GM23248 (cell line): ENCODE measurements at regions not wholly inside any gene's neighbourhood (a gene's known extent, or its start where the extent isn't known, plus 50 kb on each side); places are given as distances from the start of the nearest gene placed in this dataset.

Experiments used
- EZH2 ChIP-seq: fragments of 200-600 bp; sonication (generic); IDR thresholded peaks from 2 replicates; pipeline ENCODE4 v1.6.1; 2018; ENCODE audit warnings: antibody characterized with exemption, mild to moderate bottlenecking; ENCODE audit not compliant: insufficient read depth, poor library complexity, severe bottlenecking
- EZH2phosphoT487 ChIP-seq: fragments of 200-600 bp; sonication (generic); IDR thresholded peaks from 2 replicates; pipeline ENCODE4 v1.6.1; 2018; ENCODE audit warnings: antibody characterized with exemption, moderate library complexity, mild to moderate bottlenecking, low read depth; ENCODE audit not compliant: insufficient read depth

DNA sequence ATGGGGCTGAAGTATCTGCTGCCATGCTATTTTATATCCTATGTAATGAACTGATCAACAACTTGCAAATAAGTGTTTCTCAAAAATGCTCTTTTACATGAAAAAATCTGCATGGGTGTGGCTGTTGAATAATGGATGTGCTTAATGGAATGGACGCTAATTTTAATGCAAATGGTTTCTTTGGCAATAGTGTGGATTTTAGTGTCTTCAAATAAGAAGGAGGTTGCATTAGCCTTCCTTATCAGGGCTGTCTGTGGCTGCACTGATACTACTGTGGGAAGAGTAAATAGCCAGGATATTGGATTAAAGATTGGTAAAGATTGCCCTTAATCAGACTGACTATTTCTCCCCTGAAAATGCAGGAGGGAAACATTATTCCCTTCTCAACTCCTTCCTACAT, 121.9 kb upstream of the STK32A start:
- TF ChIP-seq EZH2 (no peak), EZH2phosphoT487 (no peak)
